ENCODE measurements at regions not wholly inside any gene's neighbourhood (a gene's known extent, or its start where the extent isn't known, plus 50 kb on each side); places are given as distances from the start of the nearest gene placed in this dataset.

- TF ChIP-seq ISL1 (CRISPR knock-in tag; IDR thresholded peaks at IDR 0.05) (no peak), TCF4 (CRISPR knock-in tag; IDR thresholded peaks at IDR 0.05; ENCODE audit: borderline replicate concordance) (no peak), ZC3H10 (CRISPR knock-in tag; IDR thresholded peaks at IDR 0.05) (no peak), CSRNP3 (CRISPR knock-in tag; IDR thresholded peaks at IDR 0.05) (no peak), ZFP30 (CRISPR knock-in tag; IDR thresholded peaks at IDR 0.05) (no peak), ESRRG (CRISPR knock-in tag; IDR thresholded peaks at IDR 0.05) (no peak)
Observed at GRCh38 chr10:44056206-44056605, 328.7 kb downstream of the CXCL12 start.

All from SK-N-SH treated with all-trans-retinoic acid at 6 μM for 48 hours (cell line).